G401 (cell line): ENCODE measurements at regions not wholly inside any gene's neighbourhood (a gene's known extent, or its start where the extent isn't known, plus 50 kb on each side); places are given as distances from the start of the nearest gene placed in this dataset.
"Not testable (repeated sequence)": the region's sequence is repeated elsewhere in the genome, so short reads cannot be mapped to it uniquely, and the experiment has no call there.

Experiments used
- DNase-seq: peaks from one replicate; pipeline ENCODE4 v3.0.0-alpha.2; 2015; ENCODE audit warnings: low spot score
- in situ Hi-C: cut with HindIII; loops from 2 replicates; pipeline ENCODE4 v1.10.0; 2016; ENCODE audit warnings: low sequenced_read_pairs, mixed read lengths

DNA sequence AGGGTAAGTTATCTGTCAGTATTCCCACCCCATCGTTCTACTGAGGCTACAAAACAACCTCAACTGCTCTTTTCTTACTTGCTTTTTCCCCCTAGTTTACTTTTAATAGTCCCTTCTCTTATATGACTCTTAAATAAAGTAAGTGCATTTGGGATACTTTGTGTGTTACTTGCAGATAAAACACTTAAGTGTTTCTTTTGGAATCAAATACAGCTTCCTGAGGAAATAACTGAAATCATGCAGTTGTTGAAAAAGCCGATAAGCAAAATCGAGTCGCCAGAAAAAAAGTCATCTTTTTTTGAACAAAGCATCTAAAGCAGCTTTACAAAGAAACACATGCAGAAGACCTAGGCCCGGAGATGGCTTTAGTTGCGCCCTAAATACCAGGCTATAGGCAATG is 53.5 kb upstream of the EPB41L4A start:
- in situ Hi-C loops = no loop called here

DNA sequence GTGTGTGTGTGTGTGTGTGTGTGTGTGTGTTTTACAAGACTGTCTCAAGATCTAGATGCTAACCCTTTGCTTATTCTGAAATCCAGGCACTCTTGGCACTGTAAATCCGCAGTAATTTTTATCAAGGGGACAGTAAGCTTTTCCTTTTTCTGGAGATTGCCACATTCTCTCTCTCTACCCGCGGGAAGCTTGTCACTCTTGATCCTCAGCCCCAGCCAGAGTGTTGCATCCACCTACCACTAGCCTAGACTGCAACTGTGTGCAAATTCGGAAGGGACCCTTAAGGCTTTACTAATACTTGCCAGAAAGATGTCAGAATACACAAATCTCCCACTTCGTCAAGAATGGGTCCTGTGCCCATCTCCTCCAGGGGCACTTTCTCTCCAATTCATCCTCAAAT is 54.9 kb upstream of the EPB41L4A start:
- in situ Hi-C loops = no loop called here
- no peak for DNase-seq

More for the DNA sequence above, 53.5 kb upstream of the EPB41L4A start:
- DNase-seq = no peak

- DNase-seq = no peak
- in situ Hi-C loops = no loop called here
These were observed 56.8 kb upstream of the EPB41L4A start for GRCh38 chr5:112475747-112476365.

DNA sequence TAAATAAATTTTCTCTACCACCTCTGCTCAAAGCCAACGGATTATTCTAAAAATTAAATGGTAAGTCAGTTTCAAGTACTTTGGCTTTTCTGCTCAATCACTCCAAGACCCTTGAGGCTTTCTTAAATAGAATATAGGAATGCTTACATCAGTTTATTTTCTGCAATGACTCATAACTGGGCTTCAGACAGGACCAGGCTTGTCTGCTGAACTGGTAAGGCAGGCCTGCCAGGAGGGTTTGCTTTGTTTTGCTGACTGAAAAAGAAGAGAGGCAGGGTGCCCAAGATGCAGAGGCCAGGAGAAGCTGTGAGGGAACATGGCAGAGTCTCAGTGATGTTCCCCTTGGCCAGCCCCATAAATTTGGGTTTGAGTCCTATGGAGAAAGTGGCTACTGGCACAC is 60.3 kb upstream of the EPB41L4A start:
- in situ Hi-C loops = no loop called here
- no peak for DNase-seq

- in situ Hi-C loops = no loop called here
- DNase-seq = no peak
These were observed 61.4 kb upstream of the EPB41L4A start for GRCh38 chr5:112480501-112480900.

DNA sequence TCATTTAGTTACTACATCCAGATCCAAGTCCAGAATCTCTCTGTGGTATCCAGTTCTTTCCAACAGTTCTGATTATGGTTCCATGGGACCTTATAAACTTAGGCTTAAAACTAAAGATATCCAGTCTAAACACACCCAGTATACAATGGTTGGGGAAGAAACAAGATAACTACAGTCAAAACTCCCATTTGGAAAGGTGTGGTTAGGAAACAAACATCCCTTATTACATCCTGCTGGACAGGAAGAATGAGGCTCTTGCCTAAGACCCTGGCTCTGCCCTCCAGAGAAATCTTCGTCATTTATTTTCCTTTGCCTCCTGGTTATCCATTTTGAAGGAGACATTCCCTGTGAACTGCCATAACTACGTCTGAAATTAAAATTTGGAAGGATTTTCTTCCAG is 64.6 kb upstream of the EPB41L4A start:
- no peak for DNase-seq
- in situ Hi-C loops = no loop called here

- in situ Hi-C loops = no loop called here
- DNase-seq = no peak
These were observed 66.9 kb upstream of the EPB41L4A start for GRCh38 chr5:112485934-112486355.

DNA sequence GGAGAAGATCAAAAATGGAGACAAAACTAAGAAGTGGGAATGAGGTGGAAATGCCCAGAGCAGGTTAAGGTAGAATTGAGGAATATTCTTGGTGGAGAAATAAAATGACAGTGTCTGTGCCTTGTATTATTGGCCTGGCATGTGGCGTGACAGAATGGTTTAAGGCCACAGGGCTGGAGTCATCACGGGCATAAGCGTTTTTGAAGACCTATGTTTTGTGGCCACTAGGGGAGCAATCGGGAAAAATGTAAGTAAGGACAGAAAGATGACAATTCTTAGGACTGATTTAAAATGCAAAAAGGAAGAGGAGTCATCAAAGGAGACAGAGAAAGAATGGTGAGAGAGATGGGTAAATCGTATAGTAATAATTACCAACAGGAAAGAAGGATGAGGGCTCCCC is 72.2 kb upstream of the EPB41L4A start:
- DNase-seq = no peak
- in situ Hi-C loops = no loop called here

DNA sequence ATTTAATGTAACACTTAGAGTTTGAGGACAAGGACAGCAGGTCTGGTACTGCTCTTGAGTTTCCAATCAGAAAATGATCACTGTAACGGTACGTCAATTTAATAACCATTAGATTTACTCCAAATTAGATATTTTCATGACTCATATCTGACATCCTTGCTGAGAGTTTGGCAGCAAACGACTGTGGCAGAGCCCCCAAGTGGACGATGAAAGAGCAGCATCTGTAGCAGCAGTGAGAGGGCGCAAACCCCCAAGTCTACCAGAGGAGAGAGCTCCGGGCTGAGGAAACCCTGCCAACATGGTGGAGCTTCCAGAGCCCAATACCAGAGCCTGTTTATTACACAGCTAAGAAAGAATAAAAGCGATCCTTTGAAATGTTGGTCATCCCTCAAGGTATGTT is 73.2 kb upstream of the EPB41L4A start:
- in situ Hi-C loops = no loop called here
- peak; percentile 6 for DNase-seq

DNA sequence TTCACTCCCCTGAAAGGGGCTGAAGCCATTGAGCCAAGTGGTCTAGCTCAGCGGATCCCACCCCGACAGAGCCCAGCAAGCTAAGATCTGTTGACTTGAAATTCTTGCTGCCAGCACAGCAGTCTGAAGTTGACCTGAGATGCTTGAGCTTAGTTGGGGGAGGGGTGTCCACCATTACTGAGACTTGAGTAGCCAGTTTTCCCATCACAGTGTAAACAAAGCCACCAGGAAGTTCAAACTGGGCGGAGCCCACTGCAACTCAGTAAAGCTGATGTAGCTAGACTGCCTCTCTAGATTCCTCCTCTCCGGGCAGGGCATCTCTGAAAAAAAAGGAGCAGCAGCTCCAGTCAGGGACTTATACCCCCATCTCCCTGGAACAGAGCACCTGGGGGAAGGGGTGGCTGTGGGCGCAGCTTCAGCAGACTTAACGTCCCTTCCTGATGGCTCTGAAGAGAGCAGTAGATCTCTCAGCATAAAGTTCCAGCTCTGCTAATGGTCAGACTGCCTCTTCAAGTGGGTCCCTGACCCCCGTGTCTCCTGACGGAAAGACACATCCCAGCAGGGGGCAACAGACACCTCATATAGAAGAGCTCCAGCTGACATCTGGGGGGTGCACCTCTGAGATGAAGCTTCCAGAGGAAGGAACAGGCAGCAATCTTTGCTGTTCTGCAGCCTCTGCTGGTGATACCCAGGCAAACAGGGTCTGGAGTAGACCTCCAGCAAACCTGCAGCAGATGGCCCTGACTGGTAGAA is 84.8 kb upstream of the EPB41L4A start:
- DNase-seq, in situ Hi-C loops: not testable (repeated sequence)

GRCh38 chr5:112509097-112509496 is 90.0 kb upstream of the EPB41L4A start:
- DNase-seq, in situ Hi-C loops: not testable (repeated sequence)

DNA sequence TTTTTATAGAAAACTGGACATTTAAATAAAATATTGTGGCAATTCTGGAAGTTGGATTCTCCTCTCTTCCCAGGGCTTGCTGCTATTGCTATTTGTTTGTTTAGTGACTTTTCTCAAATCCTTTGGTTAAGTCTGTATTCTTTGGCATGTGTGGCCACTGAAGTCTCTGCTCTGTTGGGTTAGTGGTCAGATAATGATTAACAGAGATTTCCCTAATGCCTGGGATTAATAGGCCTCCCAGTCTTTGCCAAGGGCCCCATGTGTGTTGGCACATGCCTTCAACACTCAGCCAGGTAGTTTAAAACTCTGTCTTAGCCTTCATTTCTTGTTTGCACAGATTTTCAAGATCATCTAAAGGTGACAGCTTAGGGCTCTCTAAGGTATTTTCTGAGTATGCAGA is 92.8 kb upstream of the EPB41L4A start:
- in situ Hi-C loops = no loop called here

GRCh38 chr5:112512901-112513300 is 93.8 kb upstream of the EPB41L4A start:
- DNase-seq = no peak
- in situ Hi-C loops = no loop called here

More for the DNA sequence above, 92.8 kb upstream of the EPB41L4A start:
- no peak for DNase-seq

DNA sequence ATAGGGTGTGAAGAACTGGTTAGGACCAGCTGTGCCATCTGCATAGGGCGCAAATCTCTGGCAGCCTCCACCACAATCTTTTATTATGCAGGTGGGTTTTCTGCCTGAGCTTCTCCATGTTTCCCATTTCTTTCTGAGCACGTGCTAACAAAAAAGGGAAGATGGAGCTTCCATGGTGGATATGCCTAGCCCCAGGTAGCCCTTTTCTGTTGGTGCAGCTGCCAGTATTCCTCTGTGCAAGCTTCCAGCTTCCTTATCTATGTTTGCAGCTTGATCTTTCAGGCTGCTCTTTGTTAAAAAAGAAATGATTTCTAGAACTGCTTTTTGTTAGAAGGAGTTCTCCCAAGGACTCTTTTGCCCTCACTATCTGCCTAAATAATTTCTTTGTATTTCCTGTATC is 95.0 kb upstream of the EPB41L4A start:
- DNase-seq = no peak
- in situ Hi-C loops = no loop called here

DNA sequence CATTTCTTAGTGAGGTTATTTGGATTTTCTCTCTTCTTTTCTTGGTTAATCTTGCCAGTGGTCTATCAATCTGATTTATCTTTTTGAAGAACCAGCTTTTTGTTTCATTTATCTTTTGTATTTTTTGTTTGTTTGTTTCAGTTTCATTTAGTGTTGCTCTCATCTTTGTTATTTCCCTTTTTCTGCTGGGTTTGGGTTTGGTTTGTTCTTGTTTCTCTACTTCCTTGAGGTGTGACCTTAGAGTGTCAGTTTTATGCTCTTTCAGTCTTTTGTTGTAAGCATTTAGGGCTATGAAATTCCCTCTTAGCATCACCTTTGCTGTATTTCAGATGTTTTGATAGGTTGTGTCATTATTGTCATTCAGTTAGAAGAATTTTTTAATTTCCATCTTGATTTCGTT is 101.4 kb upstream of the EPB41L4A start:
- DNase-seq, in situ Hi-C loops: not testable (repeated sequence)

DNA sequence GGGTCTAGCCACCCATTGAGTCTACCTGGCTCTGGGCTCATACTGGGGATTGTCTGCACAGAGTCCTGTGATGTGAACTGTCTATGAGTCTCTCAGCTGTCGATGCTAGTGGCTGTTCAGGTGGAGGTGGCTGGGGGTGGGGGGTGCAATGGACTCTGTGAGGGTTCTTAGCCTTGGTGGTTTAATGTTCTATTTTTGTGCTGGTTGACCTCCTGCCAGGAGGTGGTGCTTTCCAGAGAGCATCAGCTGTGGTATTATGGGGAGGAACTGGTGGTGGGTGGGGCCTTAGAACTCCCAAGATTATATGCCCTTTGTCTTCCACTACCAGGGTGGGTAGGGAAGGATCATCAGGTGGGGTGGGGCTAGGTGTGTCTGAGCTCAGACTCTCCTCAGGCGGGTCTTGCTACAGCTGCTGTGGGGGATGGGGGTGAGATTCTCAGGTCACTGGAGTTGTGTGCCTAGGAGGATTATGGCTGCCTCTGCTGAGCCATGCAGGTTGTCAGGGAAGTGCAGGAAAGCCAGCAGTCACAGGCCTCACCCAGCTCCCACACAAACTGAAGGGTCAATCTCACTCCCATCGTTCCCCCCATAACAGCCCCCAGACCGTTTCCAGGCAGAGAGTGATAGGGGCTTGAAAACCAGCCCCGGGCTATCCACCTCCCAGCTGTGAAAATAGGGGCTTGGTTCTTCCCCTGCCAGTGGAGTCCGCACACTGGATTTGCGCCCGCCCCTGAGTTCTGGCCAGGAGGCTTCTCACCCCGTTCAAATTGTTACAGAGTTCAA is 104.0 kb upstream of the EPB41L4A start:
- in situ Hi-C loops = not testable (repeated sequence)

GRCh38 chr5:112523674-112524263 is 104.7 kb upstream of the EPB41L4A start:
- DNase-seq, in situ Hi-C loops: not testable (repeated sequence)

More for the DNA sequence above, 104.0 kb upstream of the EPB41L4A start:
- not testable (repeated sequence) for DNase-seq

DNA sequence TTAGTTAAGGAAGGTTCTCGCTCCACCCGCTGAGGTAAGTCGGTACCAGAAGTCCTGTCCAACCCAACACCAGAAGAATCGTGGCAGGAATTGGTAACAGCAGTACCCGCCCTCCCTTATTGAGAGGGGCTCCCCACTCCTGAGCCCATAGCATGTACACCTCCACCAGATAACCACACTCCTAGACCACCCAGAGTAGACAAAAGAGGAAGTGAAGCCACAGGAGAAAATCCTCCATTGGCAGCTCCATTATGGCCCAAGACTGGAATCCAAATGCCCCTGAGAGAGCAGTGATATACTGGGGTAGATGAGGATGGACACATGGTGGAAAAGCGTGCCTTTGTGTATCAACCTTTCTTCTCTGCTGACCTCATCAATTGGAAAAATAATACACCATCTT is 106.1 kb upstream of the EPB41L4A start:
- in situ Hi-C loops = no loop called here
- no peak for DNase-seq

DNA sequence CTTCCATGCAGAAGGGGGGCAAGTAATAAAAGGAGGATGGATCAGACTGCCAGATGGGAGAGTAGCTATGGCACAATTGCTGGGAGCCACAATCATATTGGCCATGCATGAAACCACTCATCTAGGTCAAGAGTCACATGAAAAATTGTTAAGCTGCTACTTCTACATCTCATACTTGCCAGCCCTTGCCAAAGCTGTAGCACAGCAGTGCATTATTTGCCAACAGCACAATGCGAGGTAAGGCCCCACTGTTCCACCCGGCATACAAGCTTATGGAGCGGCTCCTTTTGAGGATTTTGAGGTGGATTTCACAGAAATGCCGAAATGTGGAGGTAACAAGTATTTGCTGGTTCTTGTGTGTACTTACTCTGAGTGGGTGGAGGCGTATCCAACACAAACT is 109.9 kb upstream of the EPB41L4A start:
- in situ Hi-C loops = no loop called here
- DNase-seq = no peak

GRCh38 chr5:112529525-112529924 is 110.4 kb upstream of the EPB41L4A start:
- in situ Hi-C loops = no loop called here
- no peak for DNase-seq
